Liver (tissue), 8 donors: ENCODE measurements at regions not wholly inside any gene's neighbourhood (a gene's known extent, or its start where the extent isn't known, plus 50 kb on each side); places are given as distances from the start of the nearest gene placed in this dataset.

ENCODE experiments used
- DNase-seq: peaks from one replicate; pipeline ENCODE4 v3.0.0-alpha.2; 2017; ENCODE audit warnings: low spot score
- H3K27ac ChIP-seq, 2 donors: one replicate each; pipeline ENCODE4 v1.7.0; 2013; ENCODE audit warnings: inconsistent platforms in 2 of 2, low read length in 2 of 2, control low read depth in 1 of 2, low read depth in 1 of 2, mild to moderate bottlenecking in 1 of 2
- H3K27me3 ChIP-seq, 4 donors: one replicate each; pipeline versions ENCODE4 v1.6.1 to v1.7.0; 2013; ENCODE audit warnings: low read length in 3 of 4, inconsistent platforms in 1 of 4, mild to moderate bottlenecking in 1 of 4, moderate library complexity in 1 of 4; ENCODE audit not compliant: control insufficient read depth in 4 of 4, insufficient read depth in 4 of 4
- H3K36me3 ChIP-seq, 4 donors: one replicate each; pipeline versions ENCODE4 v1.6.1 to v1.7.0; 2013; ENCODE audit warnings: low read length in 3 of 4, mild to moderate bottlenecking in 3 of 4, low read depth in 1 of 4, moderate library complexity in 1 of 4; ENCODE audit not compliant: control insufficient read depth in 4 of 4, insufficient read depth in 3 of 4
- H3K4me1 ChIP-seq, 4 donors: one replicate each; pipeline versions ENCODE4 v1.6.1 to v1.7.0; 2013; ENCODE audit warnings: low read length in 3 of 4, mild to moderate bottlenecking in 3 of 4, moderate library complexity in 1 of 4; ENCODE audit not compliant: control insufficient read depth in 4 of 4, insufficient read depth in 4 of 4
- H3K4me3 ChIP-seq, 3 donors: one replicate each; pipeline versions ENCODE4 v1.6.1 to v1.7.0; 2013; ENCODE audit warnings: low read length in 3 of 3, control low read depth in 1 of 3, low read depth in 1 of 3, mild to moderate bottlenecking in 1 of 3
- H3K9ac ChIP-seq, 2 donors: one replicate each; pipeline ENCODE4 v1.7.0; 2013; ENCODE audit warnings: low read length in 2 of 2, mild to moderate bottlenecking in 2 of 2, moderate library complexity in 2 of 2, control low read depth in 1 of 2, low read depth in 1 of 2
- H3K9me3 ChIP-seq, 4 donors: one replicate each; pipeline versions ENCODE4 v1.6.1 to v1.7.0; 2013; ENCODE audit warnings: low read length in 3 of 4; ENCODE audit not compliant: control insufficient read depth in 4 of 4
- ATF3 ChIP-seq: IDR thresholded peaks from 2 replicates; pipeline ENCODE4 v1.6.1; 2016; ENCODE audit warnings: antibody characterized with exemption
- EGR1 ChIP-seq, 2 donors: IDR thresholded peaks; 2 replicates each; pipeline ENCODE4 v1.6.1; 2016 to 2018; ENCODE audit warnings: antibody characterized with exemption in 2 of 2, low read depth in 2 of 2
- FOXA1 ChIP-seq: IDR thresholded peaks from 2 replicates; pipeline ENCODE4 v1.6.1; 2016; ENCODE audit warnings: antibody characterized with exemption
- FOXA2 ChIP-seq: IDR thresholded peaks from 2 replicates; pipeline ENCODE4 v1.6.1; 2016; ENCODE audit warnings: antibody characterized with exemption
- GABPA ChIP-seq, 2 donors: IDR thresholded peaks in 1 of 2; conservative IDR thresholded peaks in 1 of 2; 2 replicates each; pipeline ENCODE4 v1.6.1; 2016; ENCODE audit warnings: antibody characterized with exemption in 2 of 2, mild to moderate bottlenecking in 1 of 2, moderate library complexity in 1 of 2
- HNF4A ChIP-seq, 2 donors: conservative IDR thresholded peaks; 2 replicates each; pipeline ENCODE4 v1.6.1; 2016; ENCODE audit warnings: antibody characterized with exemption in 2 of 2, mild to moderate bottlenecking in 2 of 2
- HNF4G ChIP-seq: IDR thresholded peaks from 2 replicates; pipeline ENCODE4 v1.6.1; 2016; ENCODE audit warnings: antibody characterized with exemption
- JUND ChIP-seq, 2 donors: IDR thresholded peaks; 2 replicates each; pipeline ENCODE4 v1.6.1; 2016; ENCODE audit warnings: antibody characterized with exemption in 2 of 2
- MAX ChIP-seq: IDR thresholded peaks from 2 replicates; pipeline ENCODE4 v1.6.1; 2016; ENCODE audit warnings: antibody characterized with exemption
- RXRA ChIP-seq, 2 donors: IDR thresholded peaks; 2 replicates each; pipeline ENCODE4 v1.6.1; 2017 to 2018; ENCODE audit warnings: antibody characterized with exemption in 2 of 2, mild to moderate bottlenecking in 1 of 2
- SP1 ChIP-seq: IDR thresholded peaks from 2 replicates; pipeline ENCODE4 v1.6.1; 2018; ENCODE audit warnings: antibody characterized with exemption, mild to moderate bottlenecking
- YY1 ChIP-seq: IDR thresholded peaks from 2 replicates; pipeline ENCODE4 v1.6.1; 2016; ENCODE audit warnings: antibody characterized with exemption, mild to moderate bottlenecking
- WGBS: extraction: QIAGEN DNeasy Blood & Tissue Kit; methylation state at CpG from one replicate; pipeline ENCODE4 v1.1.7; 2013; 5-methylcytosine and 5-hydroxymethylcytosine counted together
- TF ChIP-seq, protein P1 (sequence below): IDR thresholded peaks from 2 replicates; pipeline ENCODE4 v1.6.1; 2016; ENCODE audit warnings: antibody characterized with exemption
- TF ChIP-seq, protein P2 (sequence below): IDR thresholded peaks from 2 replicates; pipeline ENCODE4 v1.6.1; 2016; ENCODE audit warnings: antibody characterized with exemption, mild to moderate bottlenecking
- TF ChIP-seq, protein P3 (sequence below): fragments of 150-350 bp; IDR thresholded peaks from 2 replicates; pipeline ENCODE4 v1.5.1; 2017; ENCODE audit warnings: improper control_type of control experiment, low read depth, low read length; ENCODE audit not compliant: missing input control
- donor health status: healthy.
- donor health status: healthy.
- donor health status: healthy.
- donor health status: healthy.
- donor health status: healthy.

- DNase-seq = no peak
- Histone ChIP-seq H3K4me3 (no peak overlapping the region), H3K36me3 (no peaks in the 10 kb centered on the region), H3K27ac (no peak overlapping the region), H3K9ac (no peak overlapping the region), H3K4me1 (peaks cover 0 to 11% (median 5%) of the 10 kb centered on the region in 4 donors), H3K27me3 (no peaks in the 10 kb centered on the region), H3K9me3 (no peaks in the 10 kb centered on the region)
- TF ChIP-seq ATF3 (no peak), HNF4G (no peak), RXRA (IDR thresholded peaks at IDR 0.05) (no peak), SP1 (no peak), FOXA2 (no peak), FOXA1 (no peak), YY1 (no peak), EGR1 (IDR thresholded peaks at IDR 0.05; ENCODE audit: low read depth in 2 of 2) (no peak), MAX (no peak), GABPA (IDR thresholded peaks at IDR 0.05 in 1 of 2, conservative IDR thresholded peaks at IDR 0.05 in 1 of 2) (no peak), HNF4A (conservative IDR thresholded peaks at IDR 0.05) (no peak), JUND (IDR thresholded peaks at IDR 0.05) (no peak)
- TF ChIP-seq, protein P1, sequence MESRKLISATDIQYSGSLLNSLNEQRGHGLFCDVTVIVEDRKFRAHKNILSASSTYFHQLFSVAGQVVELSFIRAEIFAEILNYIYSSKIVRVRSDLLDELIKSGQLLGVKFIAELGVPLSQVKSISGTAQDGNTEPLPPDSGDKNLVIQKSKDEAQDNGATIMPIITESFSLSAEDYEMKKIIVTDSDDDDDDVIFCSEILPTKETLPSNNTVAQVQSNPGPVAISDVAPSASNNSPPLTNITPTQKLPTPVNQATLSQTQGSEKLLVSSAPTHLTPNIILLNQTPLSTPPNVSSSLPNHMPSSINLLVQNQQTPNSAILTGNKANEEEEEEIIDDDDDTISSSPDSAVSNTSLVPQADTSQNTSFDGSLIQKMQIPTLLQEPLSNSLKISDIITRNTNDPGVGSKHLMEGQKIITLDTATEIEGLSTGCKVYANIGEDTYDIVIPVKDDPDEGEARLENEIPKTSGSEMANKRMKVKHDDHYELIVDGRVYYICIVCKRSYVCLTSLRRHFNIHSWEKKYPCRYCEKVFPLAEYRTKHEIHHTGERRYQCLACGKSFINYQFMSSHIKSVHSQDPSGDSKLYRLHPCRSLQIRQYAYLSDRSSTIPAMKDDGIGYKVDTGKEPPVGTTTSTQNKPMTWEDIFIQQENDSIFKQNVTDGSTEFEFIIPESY = no peak
- TF ChIP-seq, protein P2, sequence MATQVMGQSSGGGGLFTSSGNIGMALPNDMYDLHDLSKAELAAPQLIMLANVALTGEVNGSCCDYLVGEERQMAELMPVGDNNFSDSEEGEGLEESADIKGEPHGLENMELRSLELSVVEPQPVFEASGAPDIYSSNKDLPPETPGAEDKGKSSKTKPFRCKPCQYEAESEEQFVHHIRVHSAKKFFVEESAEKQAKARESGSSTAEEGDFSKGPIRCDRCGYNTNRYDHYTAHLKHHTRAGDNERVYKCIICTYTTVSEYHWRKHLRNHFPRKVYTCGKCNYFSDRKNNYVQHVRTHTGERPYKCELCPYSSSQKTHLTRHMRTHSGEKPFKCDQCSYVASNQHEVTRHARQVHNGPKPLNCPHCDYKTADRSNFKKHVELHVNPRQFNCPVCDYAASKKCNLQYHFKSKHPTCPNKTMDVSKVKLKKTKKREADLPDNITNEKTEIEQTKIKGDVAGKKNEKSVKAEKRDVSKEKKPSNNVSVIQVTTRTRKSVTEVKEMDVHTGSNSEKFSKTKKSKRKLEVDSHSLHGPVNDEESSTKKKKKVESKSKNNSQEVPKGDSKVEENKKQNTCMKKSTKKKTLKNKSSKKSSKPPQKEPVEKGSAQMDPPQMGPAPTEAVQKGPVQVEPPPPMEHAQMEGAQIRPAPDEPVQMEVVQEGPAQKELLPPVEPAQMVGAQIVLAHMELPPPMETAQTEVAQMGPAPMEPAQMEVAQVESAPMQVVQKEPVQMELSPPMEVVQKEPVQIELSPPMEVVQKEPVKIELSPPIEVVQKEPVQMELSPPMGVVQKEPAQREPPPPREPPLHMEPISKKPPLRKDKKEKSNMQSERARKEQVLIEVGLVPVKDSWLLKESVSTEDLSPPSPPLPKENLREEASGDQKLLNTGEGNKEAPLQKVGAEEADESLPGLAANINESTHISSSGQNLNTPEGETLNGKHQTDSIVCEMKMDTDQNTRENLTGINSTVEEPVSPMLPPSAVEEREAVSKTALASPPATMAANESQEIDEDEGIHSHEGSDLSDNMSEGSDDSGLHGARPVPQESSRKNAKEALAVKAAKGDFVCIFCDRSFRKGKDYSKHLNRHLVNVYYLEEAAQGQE = no peak
- TF ChIP-seq, protein P3, sequence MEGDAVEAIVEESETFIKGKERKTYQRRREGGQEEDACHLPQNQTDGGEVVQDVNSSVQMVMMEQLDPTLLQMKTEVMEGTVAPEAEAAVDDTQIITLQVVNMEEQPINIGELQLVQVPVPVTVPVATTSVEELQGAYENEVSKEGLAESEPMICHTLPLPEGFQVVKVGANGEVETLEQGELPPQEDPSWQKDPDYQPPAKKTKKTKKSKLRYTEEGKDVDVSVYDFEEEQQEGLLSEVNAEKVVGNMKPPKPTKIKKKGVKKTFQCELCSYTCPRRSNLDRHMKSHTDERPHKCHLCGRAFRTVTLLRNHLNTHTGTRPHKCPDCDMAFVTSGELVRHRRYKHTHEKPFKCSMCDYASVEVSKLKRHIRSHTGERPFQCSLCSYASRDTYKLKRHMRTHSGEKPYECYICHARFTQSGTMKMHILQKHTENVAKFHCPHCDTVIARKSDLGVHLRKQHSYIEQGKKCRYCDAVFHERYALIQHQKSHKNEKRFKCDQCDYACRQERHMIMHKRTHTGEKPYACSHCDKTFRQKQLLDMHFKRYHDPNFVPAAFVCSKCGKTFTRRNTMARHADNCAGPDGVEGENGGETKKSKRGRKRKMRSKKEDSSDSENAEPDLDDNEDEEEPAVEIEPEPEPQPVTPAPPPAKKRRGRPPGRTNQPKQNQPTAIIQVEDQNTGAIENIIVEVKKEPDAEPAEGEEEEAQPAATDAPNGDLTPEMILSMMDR = no peak
- 80% methylated on average over 2 of the region's 2 CpGs for WGBS
These were observed 69.7 kb upstream of the DCLK2 start for GRCh38 chr4:150008546-150008945.

DNA sequence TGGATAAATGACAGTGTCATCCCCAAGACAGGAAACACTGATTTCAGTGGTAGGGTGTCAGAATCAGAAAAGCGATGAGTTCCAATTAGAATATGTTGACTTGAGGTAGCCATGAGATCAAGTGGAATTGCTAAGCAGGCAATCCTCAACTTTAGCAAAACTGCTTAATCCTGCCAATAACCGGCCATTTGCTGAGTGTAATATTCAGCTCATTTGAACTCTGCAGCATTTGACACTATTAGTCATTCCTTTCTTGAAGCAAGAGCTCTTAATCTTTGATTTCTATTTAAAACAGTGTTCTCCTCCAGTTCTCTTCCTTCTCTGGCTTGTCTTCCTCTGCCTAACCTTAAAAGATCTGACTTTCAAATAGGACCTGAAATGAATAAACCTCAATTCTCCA lies 68.7 kb upstream of the DCLK2 start:
- Histone ChIP-seq H3K27ac (no peak overlapping the region), H3K4me1 (peaks cover 0 to 11% (median 5%) of the 10 kb centered on the region in 4 donors), H3K27me3 (no peaks in the 10 kb centered on the region), H3K9ac (no peak overlapping the region), H3K4me3 (no peak overlapping the region), H3K36me3 (no peaks in the 10 kb centered on the region), H3K9me3 (no peaks in the 10 kb centered on the region)
- 89% methylated on average over 2 of the region's 2 CpGs for WGBS
- no peak for DNase-seq
- TF ChIP-seq, protein P1 = no peak
- TF ChIP-seq, protein P2 = no peak
- TF ChIP-seq HNF4A (conservative IDR thresholded peaks at IDR 0.05) = no peak
- TF ChIP-seq MAX = no peak
- TF ChIP-seq, protein P3 = no peak
- TF ChIP-seq JUND (IDR thresholded peaks at IDR 0.05) = no peak
